ENCODE measurements at regions not wholly inside any gene's neighbourhood (a gene's known extent, or its start where the extent isn't known, plus 50 kb on each side); places are given as distances from the start of the nearest gene placed in this dataset.

GRCh38 chr7:46713868-46714596 is 793.0 kb upstream of the IGFBP3 start:
- DNase-seq (ENCODE audit: low spot score in 2 of 2), result no peak
- no peak for FAIRE-seq

DNA sequence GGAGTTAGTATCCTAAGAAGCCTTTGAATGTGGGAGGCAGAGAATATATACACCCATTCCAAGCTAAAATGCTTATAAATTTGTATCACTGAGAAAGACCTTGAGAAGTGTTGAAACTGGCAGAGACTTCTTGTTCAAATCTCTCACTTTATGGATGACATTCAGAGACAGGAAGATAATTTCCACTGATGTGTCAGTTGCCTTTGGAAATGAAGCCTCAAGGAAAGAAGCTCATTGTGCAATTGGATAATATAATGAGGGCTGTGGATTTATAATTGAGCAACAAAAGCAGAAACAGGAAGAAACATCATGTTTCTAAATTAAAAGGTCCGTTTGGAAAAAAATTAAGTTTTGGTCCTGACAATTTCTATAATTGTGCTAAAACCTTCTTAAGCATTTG is 789.9 kb upstream of the IGFBP3 start:
- no peak for FAIRE-seq
- DNase-seq (ENCODE audit: low spot score in 2 of 2), result no peak

GRCh38 chr7:46707973-46708372 is 786.9 kb upstream of the IGFBP3 start:
- FAIRE-seq (no peak), DNase-seq (ENCODE audit: low spot score in 2 of 2) (no peak)

- DNase-seq (ENCODE audit: low spot score in 2 of 2) (no peak), FAIRE-seq (no peak)
Measured at GRCh38 chr7:46705386-46706255, 784.5 kb upstream of the IGFBP3 start.

DNA sequence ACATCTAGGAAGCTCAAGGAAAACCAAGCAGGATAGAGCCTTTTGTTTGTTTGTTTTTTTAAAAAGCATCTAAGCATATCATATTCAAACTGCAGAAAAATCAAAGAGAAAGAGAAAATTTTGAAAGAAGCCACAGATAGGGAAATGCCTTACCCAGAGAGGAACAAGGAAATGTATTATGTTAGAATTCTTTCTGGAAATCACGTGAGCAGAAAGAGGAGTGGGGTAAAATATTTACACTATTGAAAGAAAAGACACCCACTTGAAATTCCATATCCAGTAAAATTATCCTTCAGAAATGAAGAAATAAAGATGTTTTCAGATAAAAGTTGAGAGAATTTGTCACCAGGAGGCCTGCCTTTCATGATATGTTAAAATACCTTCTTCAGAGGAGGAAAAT is 775.7 kb upstream of the IGFBP3 start:
- DNase-seq (ENCODE audit: low spot score in 2 of 2) (no peak), FAIRE-seq (no peak)

DNA sequence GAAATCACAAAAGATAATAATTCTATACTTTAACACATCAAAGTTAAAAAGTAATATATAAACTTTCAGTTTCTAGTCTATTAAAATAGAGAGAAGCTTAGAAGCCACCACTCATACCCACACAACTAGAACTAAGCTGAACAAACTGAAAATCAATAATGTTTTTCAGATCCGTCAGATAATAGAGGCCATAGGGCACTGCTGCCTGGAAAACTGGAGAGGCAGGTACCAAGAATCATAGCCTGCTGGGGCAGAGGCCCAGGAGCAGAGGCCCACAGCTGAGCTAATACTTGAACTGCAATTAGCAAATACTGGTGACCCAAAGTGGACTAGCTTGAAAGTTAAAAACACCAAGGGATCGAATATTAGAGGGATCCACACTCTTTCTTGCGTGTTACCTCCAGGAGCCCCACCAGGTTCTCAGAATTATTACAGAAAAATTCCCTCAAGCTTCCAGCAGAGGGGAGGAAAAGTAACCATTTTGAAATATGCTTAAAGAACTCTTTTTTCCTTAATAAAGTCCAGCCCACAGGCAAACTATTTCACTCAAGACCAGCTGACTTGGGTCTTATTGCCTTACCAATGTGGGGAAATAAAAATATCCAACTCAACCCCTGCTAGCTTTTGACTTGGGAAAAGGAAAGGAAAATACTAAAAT is 774.1 kb upstream of the IGFBP3 start:
- no peak for FAIRE-seq
- no peak for DNase-seq (ENCODE audit: low spot score in 2 of 2)

GRCh38 chr7:46694058-46694457 is 773.0 kb upstream of the IGFBP3 start:
- DNase-seq (ENCODE audit: low spot score in 2 of 2) (no peak), FAIRE-seq (no peak)

DNA sequence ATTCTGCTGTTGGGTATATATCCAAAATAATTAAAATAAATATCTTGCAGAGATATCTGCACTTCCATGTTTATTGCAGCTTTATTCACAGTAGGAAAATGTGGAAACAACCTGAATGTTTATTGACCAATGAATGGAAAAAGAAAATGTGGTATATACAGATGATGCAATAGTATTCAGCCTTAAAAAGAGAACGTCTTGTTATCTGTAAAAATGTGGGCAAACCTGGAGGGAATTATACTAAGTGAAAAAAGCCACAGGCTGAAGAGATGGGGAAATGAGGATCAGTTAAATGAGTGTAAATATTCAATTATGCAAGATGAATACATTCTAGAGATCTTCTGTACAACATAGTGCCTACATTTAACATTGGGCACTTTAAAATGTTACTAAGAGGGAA is 766.1 kb upstream of the IGFBP3 start:
- DNase-seq (ENCODE audit: low spot score in 2 of 2) (no peak), FAIRE-seq (no peak)

GRCh38 chr7:46685051-46685450 is 764.0 kb upstream of the IGFBP3 start:
- DNase-seq (ENCODE audit: low spot score in 2 of 2) (no peak), FAIRE-seq (no peak)

DNA sequence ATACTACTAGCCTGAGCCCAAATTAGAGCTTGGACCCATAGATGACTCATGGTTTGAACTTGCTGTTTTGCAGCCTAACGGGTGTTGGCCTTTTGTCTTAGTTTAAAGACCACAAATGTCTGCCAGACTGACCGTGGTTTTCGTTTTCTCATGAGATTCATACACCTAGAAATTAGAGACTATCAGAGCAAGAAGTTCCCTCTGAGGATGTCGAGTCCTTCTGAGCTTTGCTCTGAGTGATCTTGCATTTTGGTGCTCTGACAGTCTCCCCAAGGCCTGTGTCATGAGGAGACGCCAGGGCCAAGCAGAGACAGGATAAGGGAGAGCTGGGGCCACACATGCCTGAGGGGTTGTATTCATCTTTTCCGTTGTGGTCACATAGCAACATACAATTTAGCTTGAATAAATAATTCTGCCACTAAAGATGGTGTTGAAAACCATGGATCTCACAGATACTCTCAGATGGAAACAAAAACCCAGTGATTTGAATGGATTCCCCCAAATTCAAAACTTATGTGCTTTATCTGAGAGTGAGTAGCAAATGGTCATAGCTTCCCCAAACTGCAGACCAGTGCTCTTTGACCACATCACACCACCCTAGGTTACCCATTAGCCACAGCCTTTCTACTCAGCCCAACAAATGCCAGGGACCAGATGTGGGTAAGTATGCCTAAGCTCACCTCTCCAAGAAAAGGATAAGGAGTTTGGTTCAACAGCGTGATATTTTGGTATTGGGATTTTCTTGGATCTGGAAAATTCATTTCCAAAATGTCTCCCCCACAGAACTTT is 762.0 kb upstream of the IGFBP3 start:
- DNase-seq (ENCODE audit: low spot score in 2 of 2), result no peak
- FAIRE-seq, result no peak

DNA sequence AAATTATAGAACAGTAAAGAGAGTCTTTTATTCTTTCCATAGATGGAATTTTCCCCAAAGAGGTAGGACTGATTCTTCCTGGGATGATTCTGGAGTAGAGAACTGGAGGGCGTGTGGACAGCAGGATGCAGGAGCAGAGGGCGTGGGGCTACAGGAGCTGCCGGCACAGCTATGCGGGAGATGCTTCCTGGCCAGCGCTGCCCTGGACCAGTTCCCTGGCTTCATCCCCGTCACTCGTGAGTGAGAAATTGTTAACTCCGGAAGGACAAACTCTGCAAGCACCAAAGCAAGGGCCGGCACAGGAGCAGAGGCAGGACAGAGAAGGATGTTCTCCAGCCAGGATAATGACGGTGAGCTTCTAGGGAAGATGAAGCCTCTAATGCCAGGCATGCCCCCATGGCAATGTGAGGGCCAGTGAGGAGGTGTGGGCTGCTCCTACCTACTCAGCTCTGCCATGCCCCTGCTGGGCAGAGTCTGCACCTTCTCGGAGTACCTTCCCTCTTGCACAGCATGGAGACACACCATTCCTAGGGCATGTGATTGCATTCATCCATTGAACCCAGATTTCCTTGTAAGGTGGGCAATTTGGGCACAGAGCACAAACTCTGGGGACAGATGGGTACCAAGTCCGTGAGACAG is 760.9 kb upstream of the IGFBP3 start:
- FAIRE-seq, result no peak

DNA sequence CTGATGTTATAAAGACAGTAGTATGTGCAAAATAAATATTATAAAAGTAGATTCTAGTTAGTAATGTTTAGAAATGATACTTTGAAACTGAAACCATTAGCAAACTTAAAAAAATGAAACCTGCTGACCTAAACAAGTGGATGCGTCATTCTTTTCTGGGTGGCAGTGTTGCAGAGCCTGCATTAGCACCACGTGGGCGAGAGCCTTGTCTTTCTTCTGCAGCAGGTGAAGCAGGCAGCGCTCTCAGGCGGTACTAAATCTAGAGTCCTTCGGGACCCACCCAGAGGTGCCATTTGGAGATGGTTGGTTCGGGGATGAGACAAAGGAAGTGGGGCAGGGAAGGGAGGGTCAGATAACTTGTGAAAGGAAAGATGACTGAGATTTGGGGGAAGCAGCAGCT is 759.1 kb upstream of the IGFBP3 start:
- FAIRE-seq (no peak), DNase-seq (ENCODE audit: low spot score in 2 of 2) (no peak)

More for the DNA sequence above, 760.9 kb upstream of the IGFBP3 start:
- DNase-seq (ENCODE audit: low spot score in 2 of 2), result no peak

DNA sequence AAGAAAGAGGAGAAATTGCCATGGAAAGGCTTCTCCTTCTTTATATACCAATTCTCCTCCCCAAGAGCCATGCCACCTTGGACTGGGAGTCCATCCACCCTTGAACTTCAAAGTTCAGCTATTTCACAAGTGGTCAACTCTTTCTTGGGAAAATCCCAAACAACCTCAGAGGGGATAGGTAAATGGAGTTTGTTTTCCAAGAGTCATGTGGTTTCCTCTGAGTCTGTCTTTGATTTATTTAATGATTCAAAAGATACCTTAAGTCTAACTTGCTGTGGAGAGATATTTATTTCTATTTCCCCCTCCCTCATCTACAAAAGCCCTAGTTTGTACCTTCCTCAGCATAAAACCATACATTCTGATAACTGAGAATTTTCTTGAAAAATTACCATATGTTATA is 758.6 kb upstream of the IGFBP3 start:
- DNase-seq (ENCODE audit: low spot score in 2 of 2) (no peak), FAIRE-seq (no peak)

DNA sequence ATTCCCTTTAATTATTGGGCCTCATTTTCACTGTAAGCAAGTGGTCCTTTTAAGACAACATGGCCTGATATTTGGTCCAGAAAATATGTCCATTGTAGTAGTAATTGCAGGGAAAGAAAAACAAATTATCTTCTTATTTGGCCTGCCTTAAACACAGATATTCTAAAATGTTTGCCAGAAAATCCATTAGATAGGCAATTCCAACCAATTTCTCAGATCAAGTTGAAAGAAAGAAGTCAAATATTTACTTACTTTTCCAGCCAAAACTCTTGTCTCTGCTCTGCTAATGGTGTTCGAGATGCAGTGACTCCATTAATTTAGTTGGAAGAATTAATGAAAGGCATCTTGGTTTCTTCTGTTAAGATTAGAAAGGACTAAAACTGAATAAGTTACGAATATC is 757.3 kb upstream of the IGFBP3 start:
- DNase-seq (ENCODE audit: low spot score in 2 of 2) (no peak), FAIRE-seq (no peak)

- no peak for FAIRE-seq
- no peak for DNase-seq (ENCODE audit: low spot score in 2 of 2)
Measured at GRCh38 chr7:46675456-46675855, 754.4 kb upstream of the IGFBP3 start.

GRCh38 chr7:46672861-46673260 is 751.8 kb upstream of the IGFBP3 start:
- DNase-seq (ENCODE audit: low spot score in 2 of 2), result no peak
- FAIRE-seq, result no peak

DNA sequence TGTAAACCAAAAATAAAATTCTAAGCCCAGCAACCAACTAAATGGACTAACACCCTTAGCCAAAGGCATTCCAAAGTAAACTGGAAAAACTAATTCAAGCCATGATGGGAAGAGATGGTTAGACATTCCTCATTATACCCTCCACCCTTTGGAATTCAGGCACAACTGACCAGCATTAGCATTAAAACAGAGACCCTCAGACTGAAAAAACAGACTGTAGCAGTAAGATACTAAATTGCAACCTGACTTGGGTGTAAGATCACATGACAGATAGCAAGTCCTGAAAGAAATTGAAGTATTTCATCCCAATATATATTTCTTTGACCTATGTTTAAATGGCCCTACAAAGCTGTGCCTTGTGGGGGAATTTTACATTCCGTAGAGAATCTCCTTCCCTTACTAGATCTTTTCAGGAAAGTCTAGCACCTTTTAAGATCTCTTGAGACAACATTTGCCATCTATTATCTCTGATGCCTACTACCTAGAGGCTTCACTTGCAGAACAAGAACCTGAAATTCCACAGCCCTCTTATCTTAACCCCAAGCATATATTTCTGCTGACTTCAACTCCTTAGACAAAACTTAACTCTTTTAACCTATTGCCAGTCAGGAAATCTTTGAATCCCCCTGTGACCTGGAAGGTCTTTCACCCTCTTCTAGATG is 750.2 kb upstream of the IGFBP3 start:
- no peak for FAIRE-seq
- no peak for DNase-seq (ENCODE audit: low spot score in 2 of 2)

GRCh38 chr7:46669028-46669427 is 748.0 kb upstream of the IGFBP3 start:
- DNase-seq (ENCODE audit: low spot score in 2 of 2) (no peak), FAIRE-seq (no peak)

DNA sequence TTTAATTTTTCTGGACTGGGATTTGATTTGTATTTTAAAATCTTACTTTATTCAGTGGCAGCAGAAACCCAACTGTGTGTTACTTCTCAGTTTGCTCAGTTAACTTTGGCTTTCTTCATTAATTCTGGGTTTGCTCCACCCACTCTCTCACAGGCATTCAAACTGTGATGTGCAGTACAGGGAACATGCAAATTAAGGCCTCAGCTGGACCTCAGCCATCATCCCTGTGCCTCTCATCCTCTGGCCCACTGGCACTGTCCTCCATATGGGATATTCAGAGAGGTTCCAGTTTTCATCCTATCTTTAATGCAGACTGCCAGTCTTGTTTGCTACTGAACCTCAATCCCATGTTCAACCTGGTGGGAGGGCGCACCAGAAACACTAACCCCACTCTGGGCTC is 743.4 kb upstream of the IGFBP3 start:
- DNase-seq (ENCODE audit: low spot score in 2 of 2) (peak in 1 of 2 donors; percentile 3), FAIRE-seq (no peak)

DNA sequence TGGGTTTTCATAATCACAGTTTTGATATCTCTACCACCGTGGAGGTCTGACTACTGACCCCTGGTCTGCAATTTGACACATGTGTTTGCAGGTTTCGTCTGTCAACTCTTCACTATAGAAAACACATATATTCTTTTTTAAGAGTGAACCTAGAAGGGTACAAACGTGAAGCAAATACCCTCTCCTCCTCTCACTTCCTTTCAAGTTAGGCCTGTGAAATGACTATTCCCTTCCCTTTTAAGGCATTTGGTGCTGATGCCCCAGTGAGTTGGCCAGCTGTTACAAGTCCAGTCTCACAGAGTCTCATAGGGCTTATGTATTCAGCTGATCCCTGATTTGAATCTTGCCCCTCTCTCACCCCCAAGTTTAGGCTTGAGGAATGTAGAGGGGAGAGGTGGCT is 742.0 kb upstream of the IGFBP3 start:
- FAIRE-seq, result no peak
- no peak for DNase-seq (ENCODE audit: low spot score in 2 of 2)

Data from frontal cortex (tissue), 3 donors.